ENCODE measurements at regions not wholly inside any gene's neighbourhood (a gene's known extent, or its start where the extent isn't known, plus 50 kb on each side); places are given as distances from the start of the nearest gene placed in this dataset.

GRCh38 chr2:204140246-204140645 is 203.7 kb downstream of the ICOS start:
- TF ChIP-seq CTCF (IDR thresholded peaks at IDR 0.05; ENCODE audit: insufficient read depth, low read length, poor library complexity, severe bottlenecking) = no peak
- TF ChIP-seq EZH2phosphoT487 (conservative IDR thresholded peaks at IDR 0.05; ENCODE audit: low read length) = no peak
